ENCODE measurements at regions not wholly inside any gene's neighbourhood (a gene's known extent, or its start where the extent isn't known, plus 50 kb on each side); places are given as distances from the start of the nearest gene placed in this dataset.

- TF ChIP-seq CTCF (IDR thresholded peaks at IDR 0.05; ENCODE audit: insufficient read depth, low read length, severe bottlenecking) = no peak
These were observed 71.5 kb downstream of the SIK1 start for GRCh38 chr21:43355266-43355924.

GRCh38 chr21:43354666-43355065 lies 72.3 kb downstream of the SIK1 start:
- Histone ChIP-seq H3K36me3 (ENCODE audit: control insufficient read depth, insufficient read depth, low read length) (no peaks in the 10 kb centered on the region), H3K27me3 (ENCODE audit: control insufficient read depth, insufficient read depth, low read length) (no peaks in the 10 kb centered on the region), H3K4me3 (ENCODE audit: low read depth, low read length) (no peak overlapping the region)
- no peak for FAIRE-seq
- DNase-seq (ENCODE audit: low read depth) = no peak
- no peak for TF ChIP-seq CTCF (IDR thresholded peaks at IDR 0.05; ENCODE audit: insufficient read depth, low read length, severe bottlenecking)

More at GRCh38 chr21:43355266-43355924, 71.5 kb downstream of the SIK1 start:
- Histone ChIP-seq H3K4me3 (ENCODE audit: low read depth, low read length) (no peak overlapping the region), H3K36me3 (ENCODE audit: control insufficient read depth, insufficient read depth, low read length) (no peaks in the 10 kb centered on the region), H3K27me3 (ENCODE audit: control insufficient read depth, insufficient read depth, low read length) (no peaks in the 10 kb centered on the region)
- DNase-seq (ENCODE audit: low read depth) = no peak
- FAIRE-seq = no peak

- Histone ChIP-seq H3K27me3 (ENCODE audit: control insufficient read depth, insufficient read depth, low read length) (no peaks in the 10 kb centered on the region), H3K36me3 (ENCODE audit: control insufficient read depth, insufficient read depth, low read length) (no peaks in the 10 kb centered on the region), H3K4me3 (ENCODE audit: low read depth, low read length) (no peak overlapping the region)
- no peak for TF ChIP-seq CTCF (IDR thresholded peaks at IDR 0.05; ENCODE audit: insufficient read depth, low read length, severe bottlenecking)
- DNase-seq (ENCODE audit: low read depth) (no peak), FAIRE-seq (no peak)
These were observed 72.9 kb downstream of the SIK1 start for GRCh38 chr21:43354026-43354420.

GRCh38 chr21:43353282-43354025 lies 73.5 kb downstream of the SIK1 start:
- TF ChIP-seq CTCF (IDR thresholded peaks at IDR 0.05; ENCODE audit: insufficient read depth, low read length, severe bottlenecking) = no peak
- Histone ChIP-seq H3K36me3 (ENCODE audit: control insufficient read depth, insufficient read depth, low read length) (no peaks in the 10 kb centered on the region), H3K4me3 (ENCODE audit: low read depth, low read length) (no peak overlapping the region), H3K27me3 (ENCODE audit: control insufficient read depth, insufficient read depth, low read length) (no peaks in the 10 kb centered on the region)
- DNase-seq (ENCODE audit: low read depth) = no peak
- FAIRE-seq = no peak

- no peak overlapping the region for H3K4me3 ChIP-seq (ENCODE audit: low read depth, low read length)
- H3K27me3 ChIP-seq (ENCODE audit: control insufficient read depth, insufficient read depth, low read length) = no peaks in the 10 kb centered on the region
- no peak for DNase-seq (ENCODE audit: low read depth)
- peak; percentile 76 for FAIRE-seq
- no peaks in the 10 kb centered on the region for H3K36me3 ChIP-seq (ENCODE audit: control insufficient read depth, insufficient read depth, low read length)
- TF ChIP-seq CTCF (IDR thresholded peaks at IDR 0.05; ENCODE audit: insufficient read depth, low read length, severe bottlenecking) = no peak
These were observed 74.2 kb downstream of the SIK1 start for GRCh38 chr21:43352568-43353281.

Data from bronchial epithelial cell (primary cell).